Spinal cord (tissue), 9 donors: ENCODE measurements at regions not wholly inside any gene's neighbourhood (a gene's known extent, or its start where the extent isn't known, plus 50 kb on each side); places are given as distances from the start of the nearest gene placed in this dataset.

Experiments
- DNase-seq, 6 donors: peaks; one replicate each; pipeline versions ENCODE4 v3.0.0 to v3.0.0-alpha.2; 2013 to 2015; ENCODE audit warnings: low spot score in 6 of 6, low read depth in 4 of 6
- H3K27ac ChIP-seq: one replicate; pipeline ENCODE4 v1.5.1; 2013; ENCODE audit warnings: low read depth, low read length, control low read depth
- H3K27me3 ChIP-seq: one replicate; pipeline ENCODE4 v1.6.1; 2013; ENCODE audit warnings: low read length; ENCODE audit not compliant: control insufficient read depth, insufficient read depth
- H3K36me3 ChIP-seq: one replicate; pipeline ENCODE4 v1.6.1; 2013; ENCODE audit warnings: low read length; ENCODE audit not compliant: control insufficient read depth, insufficient read depth
- H3K4me1 ChIP-seq: one replicate; pipeline ENCODE4 v1.6.1; 2013; ENCODE audit warnings: low read length; ENCODE audit not compliant: control insufficient read depth, insufficient read depth
- H3K4me3 ChIP-seq: one replicate; pipeline ENCODE4 v1.5.1; 2013; ENCODE audit warnings: low read depth, low read length, control low read depth
- H3K9me3 ChIP-seq: one replicate; pipeline ENCODE4 v1.6.1; 2013; ENCODE audit warnings: low read length; ENCODE audit not compliant: control insufficient read depth, insufficient read depth
- WGBS: methylation state at CpG from one replicate; pipeline ENCODE4 v1.1.5; 2013; ENCODE audit warnings: missing lambda C conversion rate; ENCODE audit not compliant: insufficient coverage; 5-methylcytosine and 5-hydroxymethylcytosine counted together
- donor health status: healthy.

DNA sequence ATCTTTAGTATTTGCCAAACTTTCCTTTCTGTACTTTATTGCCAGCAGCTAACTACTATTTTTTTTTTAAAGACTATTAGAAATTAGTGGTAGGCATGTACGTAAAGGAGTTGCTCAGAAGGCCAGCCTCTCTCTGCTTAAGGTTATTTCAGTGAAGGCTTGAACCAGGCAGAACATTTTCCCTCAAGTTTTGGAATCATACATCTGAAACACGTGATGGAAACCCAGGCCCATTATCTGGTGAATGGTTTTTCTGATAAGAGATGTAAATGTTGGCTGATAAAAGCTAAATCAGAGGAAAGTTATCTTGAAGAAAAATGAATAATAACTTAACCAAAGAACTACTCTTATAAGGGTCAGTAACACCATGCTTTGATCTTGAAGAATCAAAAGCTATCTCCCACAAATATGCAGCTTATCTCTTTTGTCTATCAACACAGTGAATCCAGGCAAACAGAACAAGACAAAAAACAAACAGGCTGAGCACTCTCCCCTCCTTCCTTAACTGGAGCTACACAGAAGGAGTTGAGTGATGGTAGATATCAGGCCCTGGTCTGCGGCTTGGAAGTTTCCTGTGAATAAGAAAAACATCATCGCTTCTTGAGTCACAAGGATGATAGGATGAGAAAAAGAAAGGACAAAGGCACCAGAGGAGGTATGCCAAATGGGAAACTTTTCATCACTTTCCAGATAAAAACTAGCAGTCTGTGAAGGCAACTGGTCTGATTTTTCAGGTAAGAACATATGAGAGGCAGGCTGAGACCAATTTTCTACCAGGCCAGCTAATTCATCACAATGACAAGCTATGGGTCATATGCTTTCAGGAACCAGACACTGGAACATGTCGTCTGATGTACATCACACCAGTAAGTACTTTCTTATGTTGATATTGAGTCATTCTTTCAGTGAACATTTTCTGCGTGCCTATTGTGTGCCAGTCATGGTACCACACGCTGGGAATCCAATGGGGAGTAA lies 88.4 kb upstream of the STK17B start:
- Histone ChIP-seq H3K27me3 (no peaks in the 10 kb centered on the region), H3K36me3 (no peaks in the 10 kb centered on the region), H3K4me1 (no peaks in the 10 kb centered on the region), H3K27ac (no peak overlapping the region), H3K9me3 (no peaks in the 10 kb centered on the region), H3K4me3 (no peak overlapping the region)
- DNase-seq: no peak
- 40% methylated on average over 2 of the region's 7 CpGs for WGBS

DNA sequence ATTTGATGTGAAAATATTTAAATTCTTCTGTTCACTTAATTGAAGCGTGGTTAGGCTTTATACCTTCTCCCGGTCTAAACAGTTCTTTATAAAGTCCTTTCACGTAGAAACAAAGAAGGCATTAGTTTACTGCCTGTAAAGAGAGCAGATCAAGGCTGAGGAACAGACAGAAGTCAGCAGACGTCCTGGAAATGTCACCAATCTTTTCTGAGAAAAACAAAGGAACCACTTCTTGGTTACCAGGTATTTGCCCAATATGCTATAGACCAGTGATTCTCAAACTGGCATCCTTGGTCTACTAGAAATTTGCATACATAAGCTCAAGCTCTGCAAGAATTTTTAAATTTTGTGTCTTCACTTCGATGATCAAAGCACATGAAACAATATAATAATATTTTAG lies 89.2 kb upstream of the STK17B start:
- Histone ChIP-seq H3K4me3 (no peak overlapping the region), H3K9me3 (no peaks in the 10 kb centered on the region), H3K27ac (no peak overlapping the region), H3K4me1 (no peaks in the 10 kb centered on the region), H3K27me3 (no peaks in the 10 kb centered on the region), H3K36me3 (no peaks in the 10 kb centered on the region)
- WGBS: 33% methylated on average over 1 of the region's 5 CpGs
- no peak for DNase-seq

GRCh38 chr2:196262606-196263005 lies 91.2 kb upstream of the STK17B start:
- Histone ChIP-seq H3K4me3 (no peak overlapping the region), H3K27ac (no peak overlapping the region), H3K27me3 (no peaks in the 10 kb centered on the region), H3K36me3 (no peaks in the 10 kb centered on the region), H3K4me1 (no peaks in the 10 kb centered on the region), H3K9me3 (no peaks in the 10 kb centered on the region)
- WGBS: 88% methylated on average over 3 of the region's 9 CpGs
- DNase-seq: no peak

DNA sequence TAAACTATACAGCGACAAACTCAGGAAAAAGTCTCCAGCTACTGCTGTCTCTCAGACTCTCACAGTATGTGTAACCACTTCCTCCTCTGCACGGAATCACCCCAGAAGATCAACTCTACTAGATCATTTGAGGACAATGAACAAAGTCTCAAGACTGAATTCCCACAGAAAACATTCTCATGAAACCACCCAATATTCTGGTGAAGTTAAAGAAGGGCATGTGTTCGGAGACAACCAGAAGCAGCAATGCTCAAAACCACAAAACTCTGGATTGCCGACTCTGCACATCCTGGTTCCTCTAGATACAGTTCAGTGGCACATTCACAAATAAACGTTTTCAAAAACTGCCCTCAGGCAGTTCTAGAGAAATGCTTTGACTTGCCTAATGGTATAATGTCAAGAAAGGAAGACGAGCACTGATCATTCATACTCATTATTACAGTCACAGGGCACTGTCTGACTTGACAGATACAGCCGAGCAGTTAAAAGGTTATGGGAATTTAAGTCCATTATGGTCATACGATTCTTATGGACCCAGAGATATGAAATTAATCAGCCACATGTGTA lies 91.9 kb upstream of the STK17B start:
- Histone ChIP-seq H3K27ac (no peak overlapping the region), H3K4me1 (no peaks in the 10 kb centered on the region), H3K27me3 (no peaks in the 10 kb centered on the region), H3K9me3 (no peaks in the 10 kb centered on the region), H3K4me3 (no peak overlapping the region), H3K36me3 (no peaks in the 10 kb centered on the region)
- DNase-seq: no peak
- 75% methylated on average over 2 of the region's 8 CpGs for WGBS

GRCh38 chr2:196266351-196266750 lies 95.0 kb upstream of the STK17B start:
- no peak overlapping the region for H3K4me3 ChIP-seq
- H3K27ac ChIP-seq: no peak overlapping the region
- peaks cover 5% of the 10 kb centered on the region for H3K36me3 ChIP-seq
- H3K27me3 ChIP-seq: no peaks in the 10 kb centered on the region
- H3K9me3 ChIP-seq: no peaks in the 10 kb centered on the region
- no peak for DNase-seq
- H3K4me1 ChIP-seq: no peaks in the 10 kb centered on the region

GRCh38 chr2:196266855-196267254 lies 95.5 kb upstream of the STK17B start:
- no peaks in the 10 kb centered on the region for H3K9me3 ChIP-seq
- H3K4me3 ChIP-seq: no peak overlapping the region
- DNase-seq: no peak
- H3K27ac ChIP-seq: no peak overlapping the region
- H3K36me3 ChIP-seq: peaks cover 5% of the 10 kb centered on the region
- H3K27me3 ChIP-seq: no peaks in the 10 kb centered on the region
- H3K4me1 ChIP-seq: no peaks in the 10 kb centered on the region

DNA sequence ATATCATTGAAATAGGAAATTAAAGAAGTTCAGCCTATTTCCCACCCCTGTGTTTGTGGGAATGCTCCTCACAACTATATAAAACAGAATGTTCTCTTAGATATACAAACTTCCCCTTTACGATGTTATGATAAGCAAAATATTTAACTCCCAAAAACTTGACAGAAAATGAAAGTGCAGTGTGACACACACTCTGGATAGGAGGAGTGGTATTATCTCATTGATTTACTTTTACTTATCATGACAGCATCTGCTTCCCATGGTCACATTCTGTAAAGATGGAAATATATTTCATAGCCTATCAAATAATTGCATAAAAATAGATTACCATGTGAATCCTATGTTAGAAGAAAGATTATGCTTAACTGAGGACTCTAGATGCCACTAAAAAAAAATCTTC lies 96.6 kb upstream of the STK17B start:
- Histone ChIP-seq H3K36me3 (peaks cover 5% of the 10 kb centered on the region), H3K4me3 (no peak overlapping the region), H3K4me1 (no peaks in the 10 kb centered on the region), H3K27ac (no peak overlapping the region), H3K27me3 (no peaks in the 10 kb centered on the region), H3K9me3 (no peaks in the 10 kb centered on the region)
- DNase-seq: no peak
- WGBS: no CpG with 5 or more reads among the region's 1 CpG

DNA sequence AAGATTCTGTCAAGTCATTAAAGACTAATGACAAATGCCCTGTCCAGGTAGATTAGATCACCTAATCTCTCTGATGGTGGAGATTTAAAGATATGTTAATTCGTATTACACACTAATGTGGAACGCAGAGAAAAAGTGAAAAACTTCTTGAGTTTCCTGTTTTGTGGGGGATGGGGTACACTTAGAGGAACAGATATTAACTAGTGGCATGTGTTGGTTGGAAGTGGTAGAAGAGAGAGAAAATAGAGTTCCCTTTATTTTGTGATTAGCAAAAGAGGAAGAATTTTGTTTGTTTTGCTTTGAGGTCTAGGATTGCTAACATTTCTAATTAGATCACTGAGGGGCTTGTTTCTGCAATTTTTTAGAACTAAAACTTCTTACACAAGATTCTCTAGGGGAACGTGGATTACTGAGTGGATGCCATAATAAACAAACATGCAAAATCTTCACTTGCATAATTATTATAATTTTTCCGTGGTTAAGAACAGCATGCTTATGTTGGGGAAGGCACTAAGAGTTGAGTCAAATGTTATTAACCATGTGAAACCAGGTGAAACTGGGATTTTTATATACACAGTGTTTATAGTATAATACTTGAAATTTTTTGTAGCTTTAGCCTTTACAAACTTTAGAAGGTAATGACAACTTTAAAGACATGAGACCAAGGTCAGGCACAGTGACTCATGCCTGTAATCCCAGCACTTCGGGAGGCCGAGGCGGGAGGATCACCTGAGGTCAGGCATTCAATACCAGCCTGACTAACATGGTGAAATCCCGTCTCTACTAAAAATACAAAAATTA lies 97.4 kb upstream of the STK17B start:
- 78% methylated on average over 6 of the region's 8 CpGs for WGBS
- Histone ChIP-seq H3K36me3 (peaks cover 5% of the 10 kb centered on the region), H3K27me3 (no peaks in the 10 kb centered on the region), H3K9me3 (no peaks in the 10 kb centered on the region), H3K4me3 (no peak overlapping the region), H3K4me1 (no peaks in the 10 kb centered on the region), H3K27ac (no peak overlapping the region)
- no peak for DNase-seq

GRCh38 chr2:196271795-196272194 lies 100.4 kb upstream of the STK17B start:
- WGBS: 94% methylated on average over 2 of the region's 3 CpGs
- Histone ChIP-seq H3K9me3 (no peaks in the 10 kb centered on the region), H3K36me3 (peaks cover 5% of the 10 kb centered on the region), H3K27me3 (no peaks in the 10 kb centered on the region), H3K4me3 (no peak overlapping the region), H3K27ac (no peak overlapping the region), H3K4me1 (peaks cover 3% of the 10 kb centered on the region)
- DNase-seq: no peak
